Coronary artery (tissue), 2 donors: ENCODE measurements at regions not wholly inside any gene's neighbourhood (a gene's known extent, or its start where the extent isn't known, plus 50 kb on each side); places are given as distances from the start of the nearest gene placed in this dataset.

Experiments
- DNase-seq: peaks from one replicate; pipeline ENCODE4 v3.0.0-alpha.2; 2017; ENCODE audit warnings: low spot score
- H3K27ac ChIP-seq, 2 donors: fragments of 200-600 bp; sonication (generic); one replicate each; pipeline ENCODE4 v1.5.1; 2016 to 2019
- H3K4me3 ChIP-seq: fragments of 200-600 bp; sonication (generic); 2 replicates; pipeline ENCODE4 v1.5.1; 2016; ENCODE audit warnings: mild to moderate bottlenecking, moderate library complexity
- CTCF ChIP-seq: fragments of 200-600 bp; sonication (generic); IDR thresholded peaks from one replicate; pipeline ENCODE4 v1.5.1; 2019; ENCODE audit warnings: antibody characterized with exemption

GRCh38 chr4:177568931-177569330 lies 126.7 kb upstream of the AGA start:
- Histone ChIP-seq H3K4me3 (no peak overlapping the region), H3K27ac (no peak overlapping the region)
- TF ChIP-seq CTCF = no peak
- no peak for DNase-seq

- H3K4me3 ChIP-seq = no peak overlapping the region
- no peak for TF ChIP-seq CTCF
- no peak overlapping the region for H3K27ac ChIP-seq
- no peak for DNase-seq
Measured at GRCh38 chr4:177569434-177569833, 127.2 kb upstream of the AGA start.

GRCh38 chr4:177573507-177573906 lies 131.3 kb upstream of the AGA start:
- DNase-seq = no peak
- TF ChIP-seq CTCF = no peak
- Histone ChIP-seq H3K4me3 (no peak overlapping the region), H3K27ac (no peak overlapping the region)

- Histone ChIP-seq H3K4me3 (no peak overlapping the region), H3K27ac (no peak overlapping the region)
- no peak for DNase-seq
- TF ChIP-seq CTCF = no peak
Measured at GRCh38 chr4:177574446-177574845, 132.2 kb upstream of the AGA start.

GRCh38 chr4:177579649-177580048 lies 137.4 kb upstream of the AGA start:
- no peak overlapping the region for H3K4me3 ChIP-seq
- no peak for TF ChIP-seq CTCF
- no peak overlapping the region for H3K27ac ChIP-seq
- DNase-seq = no peak

- no peak for TF ChIP-seq CTCF
- H3K27ac ChIP-seq = no peak overlapping the region
- H3K4me3 ChIP-seq = no peak overlapping the region
- no peak for DNase-seq
Measured at GRCh38 chr4:177582992-177583391, 140.8 kb upstream of the AGA start.

GRCh38 chr4:177587989-177588388 lies 145.8 kb upstream of the AGA start:
- no peak for TF ChIP-seq CTCF
- no peak overlapping the region for H3K27ac ChIP-seq
- no peak overlapping the region for H3K4me3 ChIP-seq
- no peak for DNase-seq
